Heart right ventricle (tissue), 16 donors: ENCODE measurements at regions not wholly inside any gene's neighbourhood (a gene's known extent, or its start where the extent isn't known, plus 50 kb on each side); places are given as distances from the start of the nearest gene placed in this dataset.

Experiments used
- ATAC-seq, 8 donors: fragments of 200-7000 bp; cut with Tn5 transposase; one replicate each; pipeline ENCODE4 v1.9.1; 2020; ENCODE audit warnings: mild to moderate bottlenecking in 8 of 8, moderate library complexity in 8 of 8, moderate number of reproducible peaks in 1 of 8
- DNase-seq, 2 donors: peaks; one replicate each; pipeline ENCODE4 v3.0.0-alpha.2; 2020
- H3K27ac ChIP-seq, 10 donors: fragments of 200-600 bp; sonication (generic) in 2 of 10; one replicate each; pipeline versions ENCODE4 v1.5.0 to v1.8.0; 2020 to 2022; ENCODE audit warnings: mild to moderate bottlenecking in 3 of 10
- H3K27me3 ChIP-seq, 7 donors: fragments of 200-600 bp; one replicate each; pipeline ENCODE4 v1.8.0; 2021 to 2022; ENCODE audit warnings: mild to moderate bottlenecking in 2 of 7
- H3K36me3 ChIP-seq, 9 donors: fragments of 200-600 bp; sonication (generic) in 1 of 9; one replicate each; pipeline versions ENCODE4 v1.5.0 to v1.8.0; 2020 to 2022; ENCODE audit warnings: mild to moderate bottlenecking in 2 of 9
- H3K4me1 ChIP-seq, 9 donors: fragments of 200-600 bp; sonication (generic) in 1 of 9; one replicate each; pipeline versions ENCODE4 v1.5.0 to v1.8.0; 2020 to 2022; ENCODE audit warnings: mild to moderate bottlenecking in 4 of 9
- H3K4me3 ChIP-seq, 10 donors: fragments of 200-600 bp; sonication (generic) in 2 of 10; one replicate each; pipeline versions ENCODE4 v1.5.0 to v1.8.0; 2020 to 2022; ENCODE audit warnings: mild to moderate bottlenecking in 7 of 10, moderate library complexity in 2 of 10
- H3K9me3 ChIP-seq, 11 donors: fragments of 200-600 bp in 10 of 11; sonication (generic) in 2 of 11; one replicate each; pipeline versions ENCODE4 v1.5.0 to v1.8.0; 2013 to 2022; ENCODE audit warnings: mild to moderate bottlenecking in 2 of 11, control low read depth in 1 of 11, moderate library complexity in 1 of 11
- WGBS, 2 donors: extraction: QIAGEN DNeasy Blood & Tissue Kit; methylation state at CpG; one replicate each; pipeline ENCODE4 v1.1.7; 2013; ENCODE audit warnings: inconsistent platforms in 1 of 2; 5-methylcytosine and 5-hydroxymethylcytosine counted together
- intact Hi-C, 10 donors: fragments of 100-400 bp; cut with DNase I; formaldehyde crosslinking; loops; one replicate each; pipeline versions ENCODE4 v1.11.1 to v1.14.2; 2022
- TF ChIP-seq, protein P1 (sequence below), 9 donors: fragments of 200-600 bp; sonication (generic) in 2 of 9; IDR thresholded peaks; one replicate each; pipeline versions ENCODE4 v1.5.0 to v1.8.0; 2021 to 2022; ENCODE audit warnings: antibody characterized with exemption in 9 of 9, mild to moderate bottlenecking in 5 of 9, moderate library complexity in 1 of 9
- donor health status: Arrhythmogenic right ventricular cardiomyopathy.
- donor health status: ischemic (EF 13 %, LVEDD 7.1; RV severe dilation, severe dysfunction).
- donor health status: healthy with polysubstance abuse.
- donor health status: DM: no; HTN: yes; CAD: no.
- donor health status: DM: no; HTN: no; CAD: no.
- donor health status: ischemic (EF 25% LVEDD 6.9; RV normal size, moderate dysfunction).
- donor health status: ischemic (EF 25% LVEDD 5.7; RV mildly dilated, moderate dysfunction).
- donor health status: healthy.
- donor health status: DM: yes; HTN: yes; CAD: no.
- donor health status: Ischemic cardiomyopathy.
- donor health status: ischemic (EF 35%, LVEDD 5.7; RV mildly dilated, moderate dysfunction).
- donor health status: nonischemic (EF 11% LVEDD 7.7; RV severe dilation, severe dysfunction).
- donor health status: DM: yes; HTN: yes; CAD: no.
- donor health status: PGD.
- donor health status: ischemic (EF 29% LVEDD 5.4; RV normal size, mild dysfunction).
- donor health status: nonischemic (EF 23%, LVEDD 6.1; RV moderate dilation, normal function).

DNA sequence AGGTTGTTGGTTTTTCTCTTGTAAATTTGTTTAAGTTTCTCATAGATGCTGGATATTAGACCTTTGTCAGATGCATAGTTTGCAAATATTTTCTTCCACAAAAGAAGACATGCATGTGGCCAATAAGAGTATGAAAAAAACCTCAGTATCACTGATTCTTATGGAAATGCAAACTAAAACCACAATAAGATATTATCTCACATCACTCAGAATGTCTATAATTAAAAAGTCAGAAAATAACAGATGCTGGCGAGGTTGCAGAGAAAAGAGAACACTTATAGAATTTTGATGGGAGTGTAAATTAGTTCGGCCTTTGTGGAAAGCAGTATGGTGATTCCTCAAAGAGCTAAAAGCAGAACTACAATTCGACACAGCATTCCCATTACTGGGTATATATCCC is 1355.6 kb downstream of the FAM133A start:
- Histone ChIP-seq H3K4me1 (no peaks in the 10 kb centered on the region), H3K4me3 (no peak overlapping the region), H3K36me3 (no peaks in the 10 kb centered on the region), H3K9me3 (no peaks in the 10 kb centered on the region), H3K27me3 (no peaks in the 10 kb centered on the region), H3K27ac (no peak overlapping the region)
- DNase-seq (no peak), ATAC-seq (no peak)
- TF ChIP-seq, protein P1, sequence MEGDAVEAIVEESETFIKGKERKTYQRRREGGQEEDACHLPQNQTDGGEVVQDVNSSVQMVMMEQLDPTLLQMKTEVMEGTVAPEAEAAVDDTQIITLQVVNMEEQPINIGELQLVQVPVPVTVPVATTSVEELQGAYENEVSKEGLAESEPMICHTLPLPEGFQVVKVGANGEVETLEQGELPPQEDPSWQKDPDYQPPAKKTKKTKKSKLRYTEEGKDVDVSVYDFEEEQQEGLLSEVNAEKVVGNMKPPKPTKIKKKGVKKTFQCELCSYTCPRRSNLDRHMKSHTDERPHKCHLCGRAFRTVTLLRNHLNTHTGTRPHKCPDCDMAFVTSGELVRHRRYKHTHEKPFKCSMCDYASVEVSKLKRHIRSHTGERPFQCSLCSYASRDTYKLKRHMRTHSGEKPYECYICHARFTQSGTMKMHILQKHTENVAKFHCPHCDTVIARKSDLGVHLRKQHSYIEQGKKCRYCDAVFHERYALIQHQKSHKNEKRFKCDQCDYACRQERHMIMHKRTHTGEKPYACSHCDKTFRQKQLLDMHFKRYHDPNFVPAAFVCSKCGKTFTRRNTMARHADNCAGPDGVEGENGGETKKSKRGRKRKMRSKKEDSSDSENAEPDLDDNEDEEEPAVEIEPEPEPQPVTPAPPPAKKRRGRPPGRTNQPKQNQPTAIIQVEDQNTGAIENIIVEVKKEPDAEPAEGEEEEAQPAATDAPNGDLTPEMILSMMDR (IDR thresholded peaks at IDR 0.05), result no peak
- WGBS, 2 donors, result 49 to 53% methylated on average over 3 of the region's 3 CpGs
- intact Hi-C loops, result no loop called here

DNA sequence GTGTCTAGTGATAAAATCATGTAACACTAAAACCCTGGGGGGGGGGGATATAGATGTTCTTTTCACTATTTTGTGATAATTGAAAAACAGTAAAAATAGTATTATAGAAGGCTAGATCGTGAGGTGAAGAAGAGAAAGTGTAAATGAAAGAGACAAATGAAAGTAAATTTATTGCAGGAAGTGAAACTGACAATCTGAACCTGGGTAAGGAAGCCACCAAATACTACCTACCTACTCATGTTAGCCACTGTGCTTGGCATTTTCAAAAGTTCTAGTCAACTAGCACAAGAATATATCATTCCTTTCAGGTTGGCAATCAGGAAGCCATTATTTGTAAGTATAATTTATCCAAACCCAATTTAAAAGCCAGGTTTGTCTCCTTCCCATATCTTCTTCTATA is 1366.1 kb downstream of the FAM133A start:
- H3K36me3 ChIP-seq, result no peaks in the 10 kb centered on the region
- DNase-seq (no peak), ATAC-seq (no peak)
- TF ChIP-seq, protein P1 (IDR thresholded peaks at IDR 0.05), result no peak
- peaks cover 0 to 8% (median 0%) of the 10 kb centered on the region in 11 donors for H3K9me3 ChIP-seq
- H3K4me1 ChIP-seq, result no peaks in the 10 kb centered on the region
- 33 to 50% methylated on average over 1 of the region's 1 CpG for WGBS, 2 donors
- no peak overlapping the region for H3K4me3 ChIP-seq
- intact Hi-C loops, result no loop called here
- peaks cover 0 to 4% (median 0%) of the 10 kb centered on the region in 7 donors for H3K27me3 ChIP-seq
- H3K27ac ChIP-seq, result no peak overlapping the region

DNA sequence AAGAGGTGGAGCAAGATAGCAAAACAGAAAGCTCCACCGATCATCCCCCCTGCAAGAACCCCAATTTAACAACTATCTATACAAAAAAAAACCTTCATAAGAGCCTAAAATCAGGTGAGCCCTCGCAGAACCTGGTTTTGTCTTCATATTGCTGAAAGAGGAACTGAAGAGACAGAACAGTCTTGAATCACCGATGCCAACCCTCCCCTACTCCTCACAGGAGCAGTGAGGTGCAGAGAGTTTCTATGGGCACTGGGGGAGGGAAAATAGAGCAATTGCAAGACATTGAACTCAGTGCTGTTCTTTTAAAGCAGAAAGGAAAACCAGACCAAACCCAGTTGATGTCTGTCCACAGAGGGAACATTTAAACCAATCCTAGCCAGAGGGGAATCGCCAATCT is 1370.3 kb downstream of the FAM133A start:
- H3K4me1 ChIP-seq, result no peaks in the 10 kb centered on the region
- WGBS, 2 donors, result 68 to 82% methylated on average over 4 of the region's 4 CpGs
- no peak overlapping the region for H3K27ac ChIP-seq
- DNase-seq (no peak), ATAC-seq (no peak)
- no peak overlapping the region for H3K4me3 ChIP-seq
- H3K36me3 ChIP-seq, result no peaks in the 10 kb centered on the region
- peaks cover 0 to 9% (median 0%) of the 10 kb centered on the region in 7 donors for H3K27me3 ChIP-seq
- intact Hi-C loops, result no loop called here
- TF ChIP-seq, protein P1 (IDR thresholded peaks at IDR 0.05), result no peak
- no peaks in the 10 kb centered on the region for H3K9me3 ChIP-seq

GRCh38 chrX:95055991-95056390 is 1382.0 kb downstream of the FAM133A start:
- H3K4me3 ChIP-seq, result no peak overlapping the region
- ATAC-seq, result no peak

More at GRCh38 chrX:95055991-95056390, 1382.0 kb downstream of the FAM133A start:
- intact Hi-C loops, result no loop called here
- WGBS, 2 donors, result 69 to 72% methylated on average over 2 of the region's 2 CpGs
- no peaks in the 10 kb centered on the region for H3K9me3 ChIP-seq
- no peak for DNase-seq
- H3K27me3 ChIP-seq, result no peaks in the 10 kb centered on the region
- H3K36me3 ChIP-seq, result no peaks in the 10 kb centered on the region
- TF ChIP-seq, protein P1 (IDR thresholded peaks at IDR 0.05), result no peak
- no peaks in the 10 kb centered on the region for H3K4me1 ChIP-seq
- no peak overlapping the region for H3K27ac ChIP-seq
